ENCODE measurements at regions not wholly inside any gene's neighbourhood (a gene's known extent, or its start where the extent isn't known, plus 50 kb on each side); places are given as distances from the start of the nearest gene placed in this dataset.

DNA sequence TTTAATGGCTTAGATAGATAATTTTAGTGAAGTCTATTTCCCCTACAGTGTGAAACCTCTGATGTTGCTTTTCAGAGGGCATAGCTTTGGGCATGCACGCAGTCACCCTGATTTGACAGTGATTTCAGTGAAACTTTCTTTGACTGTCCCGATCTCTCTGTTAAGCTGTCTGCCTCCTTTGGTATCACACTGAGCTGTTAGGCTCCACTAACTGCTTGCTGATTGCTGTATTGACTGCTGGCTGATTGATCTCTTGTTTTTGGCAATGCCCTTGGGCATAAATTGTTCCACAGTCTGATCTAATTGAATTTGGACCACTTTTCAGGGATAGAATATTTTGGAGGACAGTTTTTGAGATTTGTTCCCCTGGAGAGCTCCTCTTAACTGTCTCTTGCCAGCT, 68.5 kb upstream of the CCDC54 start:
- H3K4me3 Mint-ChIP-seq (ENCODE audit: unreplicated experiment): no peak overlapping the region
- no peaks in the 10 kb centered on the region for H3K27me3 Mint-ChIP-seq (ENCODE audit: low read depth)
- peaks cover 2% of the 10 kb centered on the region for H3K36me3 Mint-ChIP-seq (ENCODE audit: low read depth)
- DNase-seq (ENCODE audit: low spot score): no peak
- H3K4me1 Mint-ChIP-seq (ENCODE audit: low read depth): no peaks in the 10 kb centered on the region
- peaks cover 3% of the 10 kb centered on the region for H3K9me3 Mint-ChIP-seq (ENCODE audit: low read depth)
- TF ChIP-seq, protein P1, sequence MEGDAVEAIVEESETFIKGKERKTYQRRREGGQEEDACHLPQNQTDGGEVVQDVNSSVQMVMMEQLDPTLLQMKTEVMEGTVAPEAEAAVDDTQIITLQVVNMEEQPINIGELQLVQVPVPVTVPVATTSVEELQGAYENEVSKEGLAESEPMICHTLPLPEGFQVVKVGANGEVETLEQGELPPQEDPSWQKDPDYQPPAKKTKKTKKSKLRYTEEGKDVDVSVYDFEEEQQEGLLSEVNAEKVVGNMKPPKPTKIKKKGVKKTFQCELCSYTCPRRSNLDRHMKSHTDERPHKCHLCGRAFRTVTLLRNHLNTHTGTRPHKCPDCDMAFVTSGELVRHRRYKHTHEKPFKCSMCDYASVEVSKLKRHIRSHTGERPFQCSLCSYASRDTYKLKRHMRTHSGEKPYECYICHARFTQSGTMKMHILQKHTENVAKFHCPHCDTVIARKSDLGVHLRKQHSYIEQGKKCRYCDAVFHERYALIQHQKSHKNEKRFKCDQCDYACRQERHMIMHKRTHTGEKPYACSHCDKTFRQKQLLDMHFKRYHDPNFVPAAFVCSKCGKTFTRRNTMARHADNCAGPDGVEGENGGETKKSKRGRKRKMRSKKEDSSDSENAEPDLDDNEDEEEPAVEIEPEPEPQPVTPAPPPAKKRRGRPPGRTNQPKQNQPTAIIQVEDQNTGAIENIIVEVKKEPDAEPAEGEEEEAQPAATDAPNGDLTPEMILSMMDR (IDR thresholded peaks at IDR 0.05): no peak
- no peak overlapping the region for H3K27ac Mint-ChIP-seq (ENCODE audit: unreplicated experiment)

DNA sequence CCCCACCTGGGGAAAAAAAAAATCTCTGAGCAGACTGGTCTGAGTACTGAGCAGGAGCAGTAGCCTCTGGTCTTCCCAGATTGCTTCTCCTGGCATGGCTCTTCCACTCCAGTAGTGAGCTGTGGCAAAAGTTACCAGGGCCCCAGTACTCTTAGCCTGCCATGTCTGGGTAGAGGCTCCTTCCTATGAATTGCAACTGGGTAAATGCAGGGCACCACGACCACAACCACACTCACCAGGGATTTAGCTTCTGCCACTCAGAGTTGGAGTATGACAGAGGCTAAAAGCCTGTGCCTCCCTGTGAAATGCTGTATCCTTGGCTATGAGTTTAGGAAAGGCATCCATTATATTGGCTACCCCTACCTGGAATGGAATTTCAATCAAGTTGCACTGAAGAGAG, 67.9 kb upstream of the CCDC54 start:
- Mint-ChIP-seq H3K9me3 (ENCODE audit: low read depth) (peaks cover 3% of the 10 kb centered on the region), H3K4me3 (ENCODE audit: unreplicated experiment) (no peak overlapping the region), H3K36me3 (ENCODE audit: low read depth) (peaks cover 2% of the 10 kb centered on the region), H3K27me3 (ENCODE audit: low read depth) (no peaks in the 10 kb centered on the region), H3K4me1 (ENCODE audit: low read depth) (no peaks in the 10 kb centered on the region), H3K27ac (ENCODE audit: unreplicated experiment) (no peak overlapping the region)
- no peak for DNase-seq (ENCODE audit: low spot score)
- TF ChIP-seq, protein P1 (IDR thresholded peaks at IDR 0.05): no peak

DNA sequence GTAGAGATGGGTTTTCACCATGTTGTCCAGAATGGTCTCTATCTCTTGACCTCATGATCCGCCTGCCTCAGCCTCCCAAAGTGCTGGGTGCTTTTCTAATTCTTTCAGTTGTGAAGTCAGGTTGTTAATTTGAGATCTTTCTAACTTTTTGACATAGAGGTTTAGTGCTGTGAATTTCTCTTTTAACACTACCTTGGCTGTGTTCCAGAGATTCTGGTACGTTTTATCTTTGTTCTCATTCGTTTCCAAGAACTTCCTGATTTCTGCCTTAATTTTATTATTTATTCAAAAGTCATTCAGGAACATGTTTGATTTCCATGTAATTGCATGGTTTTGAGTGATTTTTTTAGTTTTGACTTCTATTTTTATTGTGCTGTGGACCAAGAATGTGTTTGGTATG, 63.5 kb upstream of the CCDC54 start:
- Mint-ChIP-seq H3K4me3 (ENCODE audit: unreplicated experiment) (no peak overlapping the region), H3K9me3 (ENCODE audit: low read depth) (peaks cover 3% of the 10 kb centered on the region), H3K36me3 (ENCODE audit: low read depth) (peaks cover 2% of the 10 kb centered on the region), H3K27me3 (ENCODE audit: low read depth) (no peaks in the 10 kb centered on the region), H3K27ac (ENCODE audit: unreplicated experiment) (no peak overlapping the region), H3K4me1 (ENCODE audit: low read depth) (peaks cover 11% of the 10 kb centered on the region)
- TF ChIP-seq, protein P1 (IDR thresholded peaks at IDR 0.05): no peak
- DNase-seq (ENCODE audit: low spot score): no peak

DNA sequence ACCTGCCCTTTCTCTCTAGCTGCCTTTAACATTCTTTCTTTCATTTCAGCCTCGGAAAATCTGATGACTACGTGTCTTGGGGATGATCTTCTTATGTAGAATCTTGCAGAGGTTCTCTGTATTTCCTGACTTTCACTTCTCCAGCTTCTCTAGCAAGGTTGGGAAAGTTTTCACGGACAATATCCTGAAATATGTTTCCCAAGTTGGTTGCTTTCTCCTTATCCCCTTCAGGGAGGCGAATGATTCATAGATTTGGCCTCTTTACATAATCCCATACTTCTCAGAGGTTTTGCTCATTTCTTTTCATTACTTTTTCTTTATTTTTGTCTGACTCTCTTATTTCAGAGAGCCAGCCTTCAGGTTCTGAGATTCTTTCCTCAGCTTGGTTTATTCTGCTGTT, 62.1 kb upstream of the CCDC54 start:
- Mint-ChIP-seq H3K4me1 (ENCODE audit: low read depth) (peaks cover 11% of the 10 kb centered on the region), H3K9me3 (ENCODE audit: low read depth) (peaks cover 3% of the 10 kb centered on the region), H3K4me3 (ENCODE audit: unreplicated experiment) (no peak overlapping the region), H3K36me3 (ENCODE audit: low read depth) (peaks cover 2% of the 10 kb centered on the region), H3K27ac (ENCODE audit: unreplicated experiment) (no peak overlapping the region), H3K27me3 (ENCODE audit: low read depth) (no peaks in the 10 kb centered on the region)
- TF ChIP-seq, protein P1 (IDR thresholded peaks at IDR 0.05): no peak
- no peak for DNase-seq (ENCODE audit: low spot score)

DNA sequence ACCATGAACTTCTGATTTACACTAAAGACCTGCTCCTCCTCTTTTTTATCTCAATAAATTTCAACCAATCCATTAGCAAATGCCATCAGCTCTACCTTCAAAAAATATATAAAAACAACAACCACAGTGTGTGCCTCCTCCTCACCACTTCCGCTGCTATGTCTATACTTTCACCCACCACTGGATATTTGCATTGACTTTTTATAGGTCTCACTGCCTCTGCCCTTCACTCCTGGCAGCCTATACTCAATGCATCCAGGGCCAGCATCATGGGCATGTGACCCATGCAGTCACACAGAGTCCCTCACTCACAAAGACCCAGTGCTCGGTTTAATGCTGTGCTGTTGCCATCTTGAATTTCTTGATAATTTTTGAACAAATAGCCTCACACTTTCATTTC, 53.5 kb upstream of the CCDC54 start:
- H3K27me3 Mint-ChIP-seq (ENCODE audit: low read depth): no peaks in the 10 kb centered on the region
- H3K9me3 Mint-ChIP-seq (ENCODE audit: low read depth): no peaks in the 10 kb centered on the region
- DNase-seq (ENCODE audit: low spot score): no peak
- H3K4me3 Mint-ChIP-seq (ENCODE audit: unreplicated experiment): no peak overlapping the region
- TF ChIP-seq, protein P1 (IDR thresholded peaks at IDR 0.05): no peak
- no peaks in the 10 kb centered on the region for H3K4me1 Mint-ChIP-seq (ENCODE audit: low read depth)
- H3K36me3 Mint-ChIP-seq (ENCODE audit: low read depth): no peaks in the 10 kb centered on the region
- H3K27ac Mint-ChIP-seq (ENCODE audit: unreplicated experiment): no peak overlapping the region

Measured in chondrocyte (in vitro differentiated cells).